NCI-H2171 (cell line): ENCODE measurements at regions not wholly inside any gene's neighbourhood (a gene's known extent, or its start where the extent isn't known, plus 50 kb on each side); places are given as distances from the start of the nearest gene placed in this dataset.
"Not testable (repeated sequence)": the region's sequence is repeated elsewhere in the genome, so short reads cannot be mapped to it uniquely, and the experiment has no call there.

Experiments
- DNase-seq: peaks from one replicate; lab custom pipeline; 2025; lab: John Stamatoyannopoulos, UW

DNA sequence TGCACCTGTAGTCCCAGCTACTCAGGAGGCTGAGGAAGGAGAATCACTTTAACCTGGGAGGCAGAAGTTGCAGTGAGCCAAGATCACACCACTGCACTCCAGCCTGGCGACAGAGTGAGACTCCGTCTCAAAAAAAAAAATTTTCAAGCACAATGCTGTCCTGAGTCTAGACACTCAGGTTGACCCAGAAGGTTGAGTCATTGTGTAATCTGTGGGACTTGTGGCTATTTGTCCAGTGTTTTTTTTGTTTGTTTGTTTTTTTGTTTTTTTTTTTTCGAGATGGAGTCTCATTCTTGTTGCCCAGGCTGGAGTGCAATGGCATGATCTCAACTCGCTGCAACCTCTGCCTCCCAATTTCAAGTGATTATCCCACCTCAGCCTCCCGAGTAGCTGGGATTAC is 74.3 kb upstream of the SOX13 start:
- not testable (repeated sequence) for DNase-seq

DNA sequence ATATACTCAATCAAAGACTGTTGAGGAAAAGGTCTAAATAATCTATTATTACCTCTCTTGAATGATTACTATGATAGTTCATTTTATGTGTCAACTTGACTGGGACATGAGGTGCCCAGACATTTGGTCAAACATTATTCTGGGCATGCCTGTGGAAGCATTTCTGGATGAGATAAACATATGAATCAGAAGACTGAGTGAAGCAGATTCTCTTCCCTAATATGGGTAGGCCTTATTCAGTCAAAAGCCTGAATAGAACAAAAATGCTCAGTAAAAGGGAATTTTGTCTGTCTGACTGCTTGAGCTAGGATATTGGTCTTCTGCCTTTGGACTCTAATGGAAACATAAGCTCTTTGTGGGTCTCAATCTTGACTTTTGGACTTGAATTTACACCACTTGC is 73.3 kb upstream of the SOX13 start:
- no peak for DNase-seq

GRCh38 chr1:204001166-204001901 is 71.6 kb upstream of the SOX13 start:
- no peak for DNase-seq

DNA sequence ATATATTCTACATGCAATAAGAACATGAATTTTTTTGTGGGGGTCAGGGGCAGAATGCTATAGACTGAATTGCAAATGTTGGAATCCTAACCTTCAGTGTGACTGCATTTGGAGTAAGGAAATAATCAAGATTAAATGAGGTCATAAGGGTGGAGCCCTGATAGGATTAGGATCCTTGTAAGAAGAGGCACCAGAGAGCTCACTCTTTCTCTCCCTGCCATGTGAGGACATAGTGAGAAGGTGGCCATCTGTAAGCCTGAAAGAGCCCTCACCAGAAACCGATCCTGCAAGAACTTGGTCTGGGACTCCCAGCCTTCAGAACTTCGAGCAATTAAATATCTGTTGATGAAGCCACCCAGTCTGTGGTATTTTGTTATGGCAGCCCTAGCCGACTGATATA is 70.3 kb upstream of the SOX13 start:
- DNase-seq = no peak

GRCh38 chr1:204003536-204003935 is 69.4 kb upstream of the SOX13 start:
- DNase-seq = no peak

GRCh38 chr1:204011426-204011825 is 61.5 kb upstream of the SOX13 start:
- no peak for DNase-seq

DNA sequence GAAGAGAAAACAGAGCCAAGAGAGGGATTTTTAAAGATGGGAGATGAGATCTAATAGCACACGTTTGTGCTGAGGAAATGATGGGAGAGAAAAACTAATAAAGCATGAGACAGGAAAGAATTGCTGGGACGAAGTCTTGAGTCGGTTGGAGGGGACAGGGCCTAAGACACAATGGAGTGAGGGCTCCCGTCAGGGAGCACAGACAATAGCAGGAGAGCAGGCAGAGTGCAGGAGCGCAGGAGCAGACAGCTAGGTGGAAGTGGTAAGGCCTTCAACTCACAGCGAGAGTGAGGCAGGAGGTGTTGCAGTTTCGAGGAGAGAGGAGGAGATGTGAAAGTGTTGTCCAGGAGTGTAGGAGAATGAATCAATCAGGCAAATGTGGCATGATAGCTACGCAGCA is 59.9 kb upstream of the SOX13 start:
- no peak for DNase-seq

GRCh38 chr1:204014336-204014735 is 58.6 kb upstream of the SOX13 start:
- no peak for DNase-seq

DNA sequence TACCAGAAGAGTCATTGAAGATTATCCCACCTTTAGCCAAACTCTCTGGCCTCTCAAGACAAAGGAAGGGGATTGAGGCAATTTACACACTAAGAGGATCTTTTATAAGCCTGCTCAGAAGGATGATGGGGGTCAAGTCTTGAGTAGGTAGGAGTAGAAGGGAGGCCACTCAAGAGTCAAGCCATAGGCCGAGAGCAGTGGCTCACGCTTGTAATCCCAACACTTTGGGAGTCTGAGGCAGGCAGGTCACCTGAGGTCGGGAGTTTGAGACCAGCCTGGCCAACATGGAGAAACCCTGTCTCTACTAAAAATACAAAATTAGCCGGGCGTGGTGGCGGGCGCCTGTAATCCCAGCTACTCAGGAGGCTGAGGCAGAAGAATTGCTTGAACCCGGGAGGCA is 58.0 kb upstream of the SOX13 start:
- not testable (repeated sequence) for DNase-seq

- DNase-seq = no peak
Observed at GRCh38 chr1:204017032-204017431, 55.9 kb upstream of the SOX13 start.

- DNase-seq = no peak
Observed at GRCh38 chr1:204018460-204018859, 54.5 kb upstream of the SOX13 start.
